ENCODE measurements at regions not wholly inside any gene's neighbourhood (a gene's known extent, or its start where the extent isn't known, plus 50 kb on each side); places are given as distances from the start of the nearest gene placed in this dataset.

GRCh38 chr3:147215660-147216059, 190.7 kb downstream of the ZIC4 start:
- Histone ChIP-seq H3K9me3 (ENCODE audit: low read depth) (no peaks in the 10 kb centered on the region), H3K4me1 (ENCODE audit: low read depth) (no peaks in the 10 kb centered on the region), H3K27me3 (no peaks in the 10 kb centered on the region), H3K27ac (no peak overlapping the region), H3K4me3 (no peak overlapping the region), H3K36me3 (no peaks in the 10 kb centered on the region)
- no peak for TF ChIP-seq CTCF (IDR thresholded peaks at IDR 0.05; ENCODE audit: low read depth, low read length)
- no peak for DNase-seq (ENCODE audit: low read depth in 1 of 2, low spot score in 1 of 2)

GRCh38 chr3:147213633-147214032, 192.7 kb downstream of the ZIC4 start:
- Histone ChIP-seq H3K4me3 (no peak overlapping the region), H3K4me1 (ENCODE audit: low read depth) (no peaks in the 10 kb centered on the region), H3K36me3 (no peaks in the 10 kb centered on the region), H3K9me3 (ENCODE audit: low read depth) (no peaks in the 10 kb centered on the region), H3K27me3 (no peaks in the 10 kb centered on the region), H3K27ac (no peak overlapping the region)
- DNase-seq (ENCODE audit: low read depth in 1 of 2, low spot score in 1 of 2) = no peak
- TF ChIP-seq CTCF (IDR thresholded peaks at IDR 0.05; ENCODE audit: low read depth, low read length) = no peak

- H3K27ac ChIP-seq = no peak overlapping the region
- no peaks in the 10 kb centered on the region for H3K36me3 ChIP-seq
- H3K9me3 ChIP-seq (ENCODE audit: low read depth) = no peaks in the 10 kb centered on the region
- DNase-seq (ENCODE audit: low read depth in 1 of 2, low spot score in 1 of 2) = no peak
- H3K4me1 ChIP-seq (ENCODE audit: low read depth) = no peaks in the 10 kb centered on the region
- no peak overlapping the region for H3K4me3 ChIP-seq
- TF ChIP-seq CTCF (IDR thresholded peaks at IDR 0.05; ENCODE audit: low read depth, low read length) = no peak
- H3K27me3 ChIP-seq = no peaks in the 10 kb centered on the region
These were observed 195.7 kb downstream of the ZIC4 start for GRCh38 chr3:147210676-147211075.

GRCh38 chr3:147201086-147201485, 205.3 kb downstream of the ZIC4 start:
- no peaks in the 10 kb centered on the region for H3K4me1 ChIP-seq (ENCODE audit: low read depth)
- no peaks in the 10 kb centered on the region for H3K9me3 ChIP-seq (ENCODE audit: low read depth)

GRCh38 chr3:147200545-147200944, 205.8 kb downstream of the ZIC4 start:
- Histone ChIP-seq H3K36me3 (no peaks in the 10 kb centered on the region), H3K9me3 (ENCODE audit: low read depth) (no peaks in the 10 kb centered on the region), H3K27me3 (no peaks in the 10 kb centered on the region), H3K4me3 (no peak overlapping the region), H3K27ac (no peak overlapping the region), H3K4me1 (ENCODE audit: low read depth) (no peaks in the 10 kb centered on the region)
- no peak for DNase-seq (ENCODE audit: low read depth in 1 of 2, low spot score in 1 of 2)
- no peak for TF ChIP-seq CTCF (IDR thresholded peaks at IDR 0.05; ENCODE audit: low read depth, low read length)

More at GRCh38 chr3:147201086-147201485, 205.3 kb downstream of the ZIC4 start:
- Histone ChIP-seq H3K4me3 (no peak overlapping the region), H3K27ac (no peak overlapping the region), H3K27me3 (no peaks in the 10 kb centered on the region), H3K36me3 (no peaks in the 10 kb centered on the region)
- DNase-seq (ENCODE audit: low read depth in 1 of 2, low spot score in 1 of 2) = no peak
- TF ChIP-seq CTCF (IDR thresholded peaks at IDR 0.05; ENCODE audit: low read depth, low read length) = no peak

- no peaks in the 10 kb centered on the region for H3K9me3 ChIP-seq (ENCODE audit: low read depth)
- H3K27me3 ChIP-seq = no peaks in the 10 kb centered on the region
- no peak for DNase-seq (ENCODE audit: low read depth in 1 of 2, low spot score in 1 of 2)
- H3K27ac ChIP-seq = no peak overlapping the region
- H3K4me1 ChIP-seq (ENCODE audit: low read depth) = no peaks in the 10 kb centered on the region
- H3K36me3 ChIP-seq = no peaks in the 10 kb centered on the region
- H3K4me3 ChIP-seq = no peak overlapping the region
- TF ChIP-seq CTCF (IDR thresholded peaks at IDR 0.05; ENCODE audit: low read depth, low read length) = no peak
These were observed 208.6 kb downstream of the ZIC4 start for GRCh38 chr3:147197739-147198138.
